HG03571 (cell line): ENCODE measurements at regions not wholly inside any gene's neighbourhood (a gene's known extent, or its start where the extent isn't known, plus 50 kb on each side); places are given as distances from the start of the nearest gene placed in this dataset.

Experiments used
- ATAC-seq: cut with Tn5 transposase; IDR thresholded peaks from one replicate; pipeline ENCODE4 v1.9.1; 2021; ENCODE audit not compliant: unreplicated experiment

- ATAC-seq: no peak
Observed at GRCh38 chr15:61640756-61641155, 411.7 kb upstream of the RORA start.

GRCh38 chr15:61639491-61639890, 410.4 kb upstream of the RORA start:
- no peak for ATAC-seq

GRCh38 chr15:61634837-61635236, 405.7 kb upstream of the RORA start:
- no peak for ATAC-seq

GRCh38 chr15:61633951-61634350, 404.8 kb upstream of the RORA start:
- no peak for ATAC-seq

DNA sequence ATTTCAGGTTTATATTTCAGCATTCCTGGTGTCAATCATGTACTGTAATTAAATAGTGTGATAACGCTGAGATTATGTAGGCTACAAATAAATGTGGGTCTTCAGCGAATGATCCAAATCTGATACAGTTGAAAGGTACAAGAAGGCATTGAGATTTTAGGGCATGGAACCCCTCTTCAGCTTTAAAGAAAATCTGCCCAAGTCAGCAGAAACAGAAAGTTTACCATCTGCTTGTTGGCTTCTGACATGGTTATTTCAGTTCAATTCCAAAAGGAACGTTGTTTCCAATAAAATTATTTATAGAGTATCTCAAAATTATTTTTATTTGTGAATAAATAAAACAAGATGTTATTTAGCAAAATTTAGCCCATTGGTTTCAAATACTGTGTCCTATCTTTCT, 400.2 kb upstream of the RORA start:
- no peak for ATAC-seq

- ATAC-seq: no peak
Observed at GRCh38 chr15:61624950-61625349, 395.8 kb upstream of the RORA start.

GRCh38 chr15:61623746-61624145, 394.6 kb upstream of the RORA start:
- ATAC-seq: no peak

DNA sequence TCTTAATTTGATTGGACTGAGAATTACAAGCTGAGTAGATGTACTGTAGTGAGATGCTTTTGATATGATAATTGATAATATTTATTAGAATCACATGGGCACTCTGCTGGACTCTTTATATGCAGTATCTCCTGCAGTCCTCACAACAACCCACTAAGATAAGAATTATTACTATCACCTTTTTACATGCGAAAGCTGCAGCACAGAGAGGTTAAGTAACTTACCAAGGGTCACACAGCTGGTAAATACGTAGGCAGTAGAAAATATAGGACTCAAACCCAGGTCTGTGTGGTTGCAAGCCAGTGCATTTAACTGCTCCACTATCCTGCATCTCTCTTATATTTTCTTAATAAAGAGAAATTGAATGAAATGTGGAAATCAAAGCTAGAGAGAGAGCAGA, 392.8 kb upstream of the RORA start:
- no peak for ATAC-seq

DNA sequence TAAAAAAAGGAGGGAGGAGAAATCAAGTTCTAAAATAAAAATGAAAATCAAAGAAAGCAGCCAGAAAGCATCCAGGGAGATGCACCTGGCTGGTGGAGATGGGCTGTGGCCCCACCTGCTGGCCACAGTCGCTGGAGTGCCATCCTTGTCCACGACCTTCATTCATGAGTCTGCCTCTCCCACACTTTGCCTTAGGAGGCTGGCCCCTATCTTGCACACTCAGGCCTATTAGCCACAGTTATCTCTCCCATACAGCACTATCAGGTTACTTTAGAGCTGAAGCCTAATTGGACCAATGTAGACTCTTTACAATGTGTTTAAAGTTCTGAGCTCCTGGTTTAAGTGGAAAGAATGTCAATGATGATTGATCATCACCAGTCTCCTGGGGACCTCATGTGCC, 392.0 kb upstream of the RORA start:
- no peak for ATAC-seq

- no peak for ATAC-seq
Observed at GRCh38 chr15:61620151-61620550, 391.0 kb upstream of the RORA start.

DNA sequence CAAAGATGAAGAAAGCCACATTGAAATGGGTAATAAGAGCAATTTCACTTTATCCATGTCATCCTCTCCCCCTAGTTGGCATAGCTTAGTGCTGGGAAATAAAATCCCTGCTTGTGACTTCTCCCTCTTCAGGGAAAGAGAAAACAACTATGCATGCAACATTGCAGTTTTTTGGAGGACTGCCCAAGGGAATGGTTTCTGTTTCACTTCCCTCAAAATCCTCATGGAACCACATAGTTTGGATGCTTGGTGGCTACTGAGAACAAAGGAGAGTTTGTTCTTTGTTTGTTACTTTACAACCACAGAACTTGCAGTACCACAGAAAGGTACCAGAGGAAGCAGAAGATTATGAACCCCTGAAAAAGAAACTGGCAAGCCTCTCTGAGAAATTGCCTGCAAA, 384.6 kb upstream of the RORA start:
- ATAC-seq: no peak

GRCh38 chr15:61613138-61613537, 384.0 kb upstream of the RORA start:
- ATAC-seq: no peak

GRCh38 chr15:61612111-61612510, 383.0 kb upstream of the RORA start:
- ATAC-seq: no peak

DNA sequence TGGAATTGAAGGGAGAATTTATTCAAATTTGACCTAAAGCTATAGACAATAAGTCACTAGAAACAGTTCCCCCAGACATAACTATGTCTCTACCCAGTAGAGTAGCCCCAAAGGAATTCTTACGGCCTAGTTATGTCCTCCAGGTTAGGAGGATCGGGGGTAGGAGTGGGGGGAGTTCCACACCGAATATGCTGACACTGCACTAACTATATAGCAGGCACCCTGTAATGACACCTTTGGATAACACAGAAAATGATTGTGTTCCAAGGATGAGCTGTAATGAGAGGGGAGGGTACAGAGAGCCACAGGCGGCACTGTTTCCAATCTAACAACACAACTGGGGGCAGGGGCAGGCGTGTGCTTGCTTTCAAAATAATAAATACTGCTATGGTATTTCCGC, 376.2 kb upstream of the RORA start:
- ATAC-seq: no peak

DNA sequence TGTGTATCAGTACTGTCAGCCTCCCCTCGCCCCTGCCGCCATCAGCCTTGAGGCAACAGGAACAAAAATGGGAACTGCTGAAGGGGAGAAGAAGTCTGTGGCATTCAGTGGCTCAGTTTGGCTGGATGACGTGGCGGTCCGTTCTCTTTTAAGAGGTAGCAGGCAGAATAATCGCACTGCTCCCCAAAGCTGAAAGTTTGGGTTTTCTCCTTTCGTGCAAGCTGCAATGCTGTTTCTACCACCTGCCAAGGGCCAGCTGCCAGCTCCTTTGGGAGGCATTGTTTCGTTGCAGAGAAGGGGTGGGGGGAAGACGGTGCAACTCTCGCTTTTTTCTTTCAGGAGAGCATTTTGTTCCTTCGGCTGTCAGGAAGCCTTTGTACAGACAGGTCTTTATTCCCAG, 369.6 kb upstream of the RORA start:
- ATAC-seq: no peak

- ATAC-seq: no peak
Observed at GRCh38 chr15:61584410-61584809, 355.3 kb upstream of the RORA start.

GRCh38 chr15:61582092-61582491, 353.0 kb upstream of the RORA start:
- ATAC-seq: no peak

DNA sequence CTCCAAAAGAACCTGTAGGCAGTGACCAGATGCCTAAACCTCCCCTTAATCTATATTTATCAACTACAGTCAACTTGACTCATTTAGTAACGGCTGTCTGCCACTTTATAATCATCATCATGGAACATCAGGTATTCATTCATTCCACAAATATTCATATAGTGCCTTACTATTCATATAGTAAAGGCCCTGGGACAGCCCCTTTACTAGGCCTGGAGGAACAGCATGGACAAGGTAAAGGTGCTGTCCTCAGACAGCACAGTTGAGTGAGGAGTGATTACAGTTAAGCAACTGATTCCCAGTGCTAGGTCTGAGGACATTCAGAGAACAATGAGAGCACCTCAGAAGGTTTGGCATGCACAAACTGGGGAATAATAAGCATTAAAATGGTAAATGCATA, 346.5 kb upstream of the RORA start:
- no peak for ATAC-seq

DNA sequence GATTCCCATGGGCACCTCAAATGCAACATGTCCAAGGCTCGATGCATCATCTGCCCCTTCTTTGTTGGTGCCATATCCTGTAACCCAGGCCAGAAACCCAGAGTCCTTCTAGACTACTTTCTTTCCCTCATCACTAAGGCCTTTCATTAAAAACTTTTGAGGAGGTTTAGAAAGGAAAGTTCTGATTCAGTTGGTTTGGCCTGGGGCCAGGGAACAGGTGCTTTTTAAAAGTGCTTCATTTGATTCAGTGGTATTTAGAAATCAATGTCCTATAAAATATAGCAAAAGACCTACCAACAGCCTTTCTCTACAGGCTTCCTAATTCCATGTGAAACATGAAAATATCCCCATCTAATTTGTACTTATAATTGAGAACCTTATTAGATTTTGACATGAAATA, 341.9 kb upstream of the RORA start:
- ATAC-seq: no peak

GRCh38 chr15:61564785-61565184, 335.7 kb upstream of the RORA start:
- no peak for ATAC-seq

DNA sequence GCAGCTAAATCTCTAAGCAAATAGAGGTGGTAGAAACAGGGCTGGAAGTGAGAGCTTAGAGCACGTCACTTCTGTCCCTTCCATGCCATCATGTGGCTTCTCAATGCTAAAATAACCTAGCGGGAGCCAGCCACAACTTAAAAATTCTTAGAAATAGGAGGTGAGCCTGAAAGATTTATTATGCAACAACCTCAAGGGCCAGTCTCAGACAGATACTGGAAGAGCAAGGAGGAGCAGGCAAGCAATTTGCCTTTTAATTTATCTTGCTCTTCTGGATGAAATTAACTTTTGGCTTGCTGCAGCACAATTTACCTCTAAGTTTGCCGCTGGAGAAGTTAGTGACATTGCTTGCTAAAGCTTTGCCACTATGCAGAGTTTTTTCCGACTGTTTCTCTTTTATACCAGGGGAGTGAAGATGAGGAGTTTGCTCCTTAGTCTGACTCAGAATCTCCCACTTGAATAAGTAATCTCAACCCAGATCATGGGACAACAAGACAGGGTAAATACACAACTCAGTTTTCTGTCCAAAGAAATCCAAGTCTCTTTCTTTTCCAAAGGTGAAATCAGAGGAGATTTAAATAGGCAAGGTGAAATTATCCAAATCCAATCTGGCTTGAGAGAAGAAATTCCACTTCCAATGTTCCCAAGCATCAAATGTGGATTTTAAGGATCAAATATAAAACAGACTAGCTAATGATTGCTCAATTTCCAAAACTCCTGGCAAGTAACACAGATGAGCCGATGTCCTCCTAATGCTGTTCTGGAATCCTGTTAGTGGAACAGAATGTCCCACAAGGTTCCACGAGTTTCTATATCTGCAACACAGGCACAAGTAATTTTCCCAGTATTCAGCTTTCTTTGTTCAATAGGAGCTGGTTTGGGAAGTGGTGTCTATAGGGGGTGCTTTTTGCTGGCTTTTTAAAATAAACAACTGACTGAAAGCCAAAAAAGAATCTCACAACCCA, 329.4 kb upstream of the RORA start:
- ATAC-seq: no peak

GRCh38 chr15:61556037-61556648, 327.0 kb upstream of the RORA start:
- no peak for ATAC-seq

DNA sequence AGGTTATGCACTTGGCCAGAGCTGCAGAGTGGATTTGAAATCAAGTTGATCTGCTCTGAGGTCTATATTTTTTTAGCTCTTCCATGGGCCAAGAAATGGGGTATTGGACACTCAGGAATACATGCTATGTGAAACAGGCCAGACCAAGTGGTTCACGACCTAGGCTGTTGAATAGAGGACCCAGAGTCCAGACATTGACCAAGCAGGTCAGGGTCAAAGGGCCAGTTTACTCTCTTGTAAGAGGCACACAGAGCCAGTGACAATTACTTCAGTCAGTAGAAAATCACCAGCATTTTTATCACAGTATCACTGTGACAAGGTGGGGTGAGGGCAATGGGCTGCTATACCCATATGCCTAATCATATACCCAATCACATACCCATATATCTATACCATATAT, 320.6 kb upstream of the RORA start:
- no peak for ATAC-seq
